HCT116 (cell line): ENCODE measurements at regions not wholly inside any gene's neighbourhood (a gene's known extent, or its start where the extent isn't known, plus 50 kb on each side); places are given as distances from the start of the nearest gene placed in this dataset.

Experiments used
- ATAC-seq: fragments of 200-7000 bp; cut with Tn5 transposase; 2 replicates; pipeline ENCODE4 v1.9.1; 2020; ENCODE audit warnings: mild to moderate bottlenecking, moderate library complexity
- BruUV-seq: library from RNA; stranded (reverse); fragments of 400-500 nt; replicated peaks from 2 replicates; lab custom pipeline; 2021; lab: Mats Ljungman, UMichigan
- CTCF ChIA-PET: fragments of 300-600 bp; sonication (Branson Sonifier 250); formaldehyde crosslinking; loops from one replicate; lab custom pipeline; 2021; ENCODE audit warnings: antibody characterized with exemption; lab: Charles Lee
- POLR2A ChIA-PET: fragments of 300-600, 350-600 bp; sonication (Branson Sonifier 250); formaldehyde crosslinking; loops from one replicate; lab custom pipeline; 2021; ENCODE audit warnings: antibody characterized with exemption; lab: Charles Lee
- RAD21 ChIA-PET, 2 experiments: fragments of 300-600 bp; sonication (Branson Sonifier 250); formaldehyde crosslinking; loops; one replicate each; lab custom pipeline; 2023; ENCODE audit warnings: low total read pairs in 2 of 2; ENCODE audit not compliant: uncharacterized antibody in 2 of 2, unreplicated experiment in 2 of 2, low non-redundant PET in 1 of 2; lab: Charles Lee
- DNase-seq: peaks from one replicate; pipeline ENCODE4 v3.0.0-alpha.2; 2010; ENCODE audit warnings: low read depth, low spot score
- H2AFZ ChIP-seq: fragments of 200-600 bp; shearing (Covaris generic), sonication (generic); 2 replicates; pipeline ENCODE4 v1.6.1; 2017; ENCODE audit warnings: low read depth, mixed run types, mixed read lengths, antibody characterized with exemption, low read length; ENCODE audit not compliant: poor library complexity, severe bottlenecking
- H3K27ac ChIP-seq: 2 replicates; pipeline ENCODE4 v1.5.1; 2012; ENCODE audit warnings: low read depth, low read length
- H3K27me3 ChIP-seq: fragments of 200-600 bp; sonication (generic); 2 replicates; pipeline ENCODE4 v1.6.1; 2016; ENCODE audit warnings: mixed run types, low read length, mixed read lengths; ENCODE audit not compliant: insufficient read depth
- H3K36me3 ChIP-seq, 2 experiments: fragments of 200-500 bp in 1 of 2; fragments of 200-600 bp in 1 of 2; sonication (Bioruptor generic) in 1 of 2; sonication (generic) in 1 of 2; 2 replicates each; pipeline versions ENCODE4 v1.5.1 to v1.6.1; 2014 to 2016; ENCODE audit warnings: low read length in 2 of 2, inconsistent platforms in 1 of 2, mixed read lengths in 1 of 2, mixed run types in 1 of 2; ENCODE audit not compliant: insufficient read depth in 2 of 2, control insufficient read depth in 1 of 2
- H3K4me1 ChIP-seq, 2 experiments: fragments of 200-600 bp in 1 of 2; sonication (generic) in 1 of 2; 2 replicates each; pipeline versions ENCODE4 v1.5.1 to v1.6.1; 2012 to 2017; ENCODE audit warnings: low read length in 2 of 2, inconsistent platforms in 1 of 2, mild to moderate bottlenecking in 1 of 2, mixed read lengths in 1 of 2, mixed run types in 1 of 2, moderate library complexity in 1 of 2; ENCODE audit not compliant: insufficient read depth in 2 of 2, control insufficient read depth in 1 of 2
- H3K4me2 ChIP-seq: fragments of 200-600 bp; sonication (generic); 2 replicates; pipeline ENCODE4 v1.6.1; 2017; ENCODE audit warnings: mixed run types, low read length, mixed read lengths
- H3K4me3 ChIP-seq, 2 experiments: fragments of 200-600 bp in 1 of 2; sonication (generic) in 1 of 2; replicated peaks in 1 of 2; 2 replicates each; pipeline ENCODE4 v1.5.1; 2011 to 2016; ENCODE audit warnings: low read length in 2 of 2, control low read depth in 1 of 2, low read depth in 1 of 2, mild to moderate bottlenecking in 1 of 2, mixed read lengths in 1 of 2, mixed run types in 1 of 2
- H3K79me2 ChIP-seq: fragments of 200-600 bp; sonication (generic); 2 replicates; pipeline ENCODE4 v1.6.1; 2017; ENCODE audit warnings: mild to moderate bottlenecking, mixed run types, low read length, moderate library complexity, mixed read lengths; ENCODE audit not compliant: insufficient read depth
- H3K9ac ChIP-seq: fragments of 200-600 bp; sonication (generic); 2 replicates; pipeline ENCODE4 v1.6.1; 2016; ENCODE audit warnings: low read length, mixed read lengths
- H3K9me2 ChIP-seq: fragments of 200-600 bp; sonication (generic), shearing (Covaris generic); 2 replicates; pipeline ENCODE4 v1.6.1; 2017; ENCODE audit warnings: mixed run types, mild to moderate bottlenecking, moderate library complexity; ENCODE audit not compliant: insufficient read depth
- H3K9me3 ChIP-seq, 2 experiments: fragments of 200-500 bp in 1 of 2; fragments of 200-600 bp in 1 of 2; sonication (Bioruptor generic) in 1 of 2; sonication (generic) in 1 of 2; 2 replicates each; pipeline ENCODE4 v1.6.1; 2014 to 2017; ENCODE audit warnings: low read length in 2 of 2, mixed read lengths in 2 of 2, inconsistent platforms in 1 of 2, low read depth in 1 of 2, mild to moderate bottlenecking in 1 of 2, mixed run types in 1 of 2, moderate library complexity in 1 of 2; ENCODE audit not compliant: control insufficient read depth in 1 of 2, insufficient read depth in 1 of 2
- H4K20me1 ChIP-seq: fragments of 200-600 bp; sonication (generic), shearing (Covaris generic); 2 replicates; pipeline ENCODE4 v1.6.1; 2017; ENCODE audit warnings: mixed run types, mild to moderate bottlenecking, moderate library complexity; ENCODE audit not compliant: insufficient read depth
- ATF3 ChIP-seq: IDR thresholded peaks from 2 replicates; pipeline ENCODE4 v1.6.1; 2012
- CBX3 ChIP-seq: IDR thresholded peaks from 2 replicates; pipeline ENCODE4 v1.6.1; 2012; ENCODE audit warnings: low read depth
- CEBPB ChIP-seq: IDR thresholded peaks from 2 replicates; pipeline ENCODE4 v1.6.1; 2012; ENCODE audit warnings: low read depth
- CTCF ChIP-seq, 3 experiments: fragments of 200-600 bp in 1 of 3; sonication (generic) in 1 of 3; IDR thresholded peaks in 2 of 3; conservative IDR thresholded peaks in 1 of 3; 2 replicates each; pipeline ENCODE4 v1.5.1; 2012 to 2017; ENCODE audit warnings: low read depth in 2 of 3, low read length in 2 of 3, antibody characterized with exemption in 1 of 3, borderline replicate concordance in 1 of 3, control low read depth in 1 of 3, mild to moderate bottlenecking in 1 of 3, mixed read lengths in 1 of 3, mixed run types in 1 of 3, moderate library complexity in 1 of 3; ENCODE audit not compliant: insufficient read depth in 1 of 3
- ELF1 ChIP-seq: IDR thresholded peaks from 2 replicates; pipeline ENCODE4 v1.6.1; 2012; ENCODE audit warnings: low read depth, borderline replicate concordance
- EZH2 ChIP-seq: fragments of 200-600 bp; sonication (generic); IDR thresholded peaks from 2 replicates; pipeline ENCODE4 v1.6.1; 2017; ENCODE audit warnings: antibody characterized with exemption, mixed run types
- EZH2phosphoT487 ChIP-seq: fragments of 200-600 bp; IDR thresholded peaks from 2 replicates; pipeline ENCODE4 v1.6.1; 2018; ENCODE audit warnings: antibody characterized with exemption, borderline replicate concordance
- FOSL1 ChIP-seq: IDR thresholded peaks from 2 replicates; pipeline ENCODE4 v1.6.1; 2012; ENCODE audit warnings: low read depth
- JUND ChIP-seq: IDR thresholded peaks from 2 replicates; pipeline ENCODE4 v1.6.1; 2012
- MAX ChIP-seq: IDR thresholded peaks from 2 replicates; pipeline ENCODE4 v1.6.1; 2012
- POLR2A ChIP-seq: IDR thresholded peaks from 2 replicates; pipeline ENCODE4 v1.7.0; 2011; ENCODE audit warnings: borderline replicate concordance; ENCODE audit not compliant: insufficient read depth, insufficient read length; ENCODE audit errors: extremely low read depth
- POLR2AphosphoS5 ChIP-seq: IDR thresholded peaks from 2 replicates; pipeline ENCODE4 v1.6.1; 2011; ENCODE audit warnings: mild to moderate bottlenecking, low read depth, low read length, moderate library complexity
- REST ChIP-seq: IDR thresholded peaks from 2 replicates; pipeline ENCODE4 v1.6.1; 2012; ENCODE audit warnings: low read depth
- SP1 ChIP-seq: IDR thresholded peaks from 2 replicates; pipeline ENCODE4 v1.6.1; 2012; ENCODE audit warnings: low read depth
- SRF ChIP-seq: IDR thresholded peaks from 2 replicates; pipeline ENCODE4 v1.6.1; 2012; ENCODE audit warnings: low read depth
- TCF7L2 ChIP-seq: IDR thresholded peaks from 2 replicates; pipeline ENCODE4 v1.7.0; 2011; ENCODE audit warnings: borderline replicate concordance, inconsistent platforms; ENCODE audit not compliant: insufficient read depth, insufficient read length; ENCODE audit errors: extremely low read depth
- ZFX ChIP-seq: fragments of 450-650 bp; IDR thresholded peaks from 2 replicates; pipeline ENCODE4 v1.6.1; 2017
- intact Hi-C: fragments of 100-400 bp; cut with micrococcal nuclease; formaldehyde crosslinking; loops from 2 replicates; pipeline ENCODE4 v1.10.0; 2022

- no peak for TF ChIP-seq REST
Measured at GRCh38 chr18:78655921-78656320, 323.7 kb upstream of the SALL3 start (continued).

GRCh38 chr18:78656346-78656925, 323.2 kb upstream of the SALL3 start:
- Histone ChIP-seq H3K4me1 (no peaks in the 10 kb centered on the region), H3K27me3 (no peaks in the 10 kb centered on the region), H3K79me2 (no peaks in the 10 kb centered on the region), H3K9me3 (peaks cover 0 to 7% of the 10 kb centered on the region in 2 experiments; a peak in 1 of 4 replicates), H2AFZ (no peak overlapping the region), H3K9me2 (no peaks in the 10 kb centered on the region), H3K36me3 (no peaks in the 10 kb centered on the region), H3K9ac (no peak overlapping the region), H3K4me3 (no peak overlapping the region), H3K4me2 (no peak overlapping the region), H4K20me1 (no peaks in the 10 kb centered on the region), H3K27ac (no peak overlapping the region)
- ChIA-PET RAD21 (no interaction called here), CTCF (no interaction called here), POLR2A (no interaction called here)
- ATAC-seq: no peak
- BruUV-seq: no TSS peak
- DNase-seq: no peak
- intact Hi-C loops: no loop called here
- TF ChIP-seq POLR2A: no peak
- no peak for TF ChIP-seq CTCF (IDR thresholded peaks at IDR 0.05 in 2 of 3, conservative IDR thresholded peaks at IDR 0.05 in 1 of 3; ENCODE audit: borderline replicate concordance in 1 of 3, insufficient read depth in 1 of 3, low read depth in 2 of 3, low read length in 2 of 3)
- no peak for TF ChIP-seq SP1
- no peak for TF ChIP-seq REST
- no peak for TF ChIP-seq ATF3
- no peak for TF ChIP-seq ZFX
- TF ChIP-seq FOSL1: no peak
- no peak for TF ChIP-seq EZH2phosphoT487
- no peak for TF ChIP-seq TCF7L2
- no peak for TF ChIP-seq MAX
- no peak for TF ChIP-seq POLR2AphosphoS5
- no peak for TF ChIP-seq ELF1
- TF ChIP-seq JUND: no peak
- TF ChIP-seq CEBPB: no peak
- no peak for TF ChIP-seq EZH2
- TF ChIP-seq CBX3: no peak
- no peak for TF ChIP-seq SRF
